Activated CD4-positive, CD25-positive, alpha-beta regulatory T cell treated with anti-CD3 and anti-CD28 coated beads, Interleukin-2, amount 50 U/mL, for 72 hours (primary cell): ENCODE measurements at regions not wholly inside any gene's neighbourhood (a gene's known extent, or its start where the extent isn't known, plus 50 kb on each side); places are given as distances from the start of the nearest gene placed in this dataset.

Experiments
- DNase-seq: peaks from one replicate; pipeline ENCODE4 v3.0.0; 2021

- no peak for DNase-seq
These were observed 202.3 kb downstream of the KIF21A start for GRCh38 chr12:39240587-39240986.

DNA sequence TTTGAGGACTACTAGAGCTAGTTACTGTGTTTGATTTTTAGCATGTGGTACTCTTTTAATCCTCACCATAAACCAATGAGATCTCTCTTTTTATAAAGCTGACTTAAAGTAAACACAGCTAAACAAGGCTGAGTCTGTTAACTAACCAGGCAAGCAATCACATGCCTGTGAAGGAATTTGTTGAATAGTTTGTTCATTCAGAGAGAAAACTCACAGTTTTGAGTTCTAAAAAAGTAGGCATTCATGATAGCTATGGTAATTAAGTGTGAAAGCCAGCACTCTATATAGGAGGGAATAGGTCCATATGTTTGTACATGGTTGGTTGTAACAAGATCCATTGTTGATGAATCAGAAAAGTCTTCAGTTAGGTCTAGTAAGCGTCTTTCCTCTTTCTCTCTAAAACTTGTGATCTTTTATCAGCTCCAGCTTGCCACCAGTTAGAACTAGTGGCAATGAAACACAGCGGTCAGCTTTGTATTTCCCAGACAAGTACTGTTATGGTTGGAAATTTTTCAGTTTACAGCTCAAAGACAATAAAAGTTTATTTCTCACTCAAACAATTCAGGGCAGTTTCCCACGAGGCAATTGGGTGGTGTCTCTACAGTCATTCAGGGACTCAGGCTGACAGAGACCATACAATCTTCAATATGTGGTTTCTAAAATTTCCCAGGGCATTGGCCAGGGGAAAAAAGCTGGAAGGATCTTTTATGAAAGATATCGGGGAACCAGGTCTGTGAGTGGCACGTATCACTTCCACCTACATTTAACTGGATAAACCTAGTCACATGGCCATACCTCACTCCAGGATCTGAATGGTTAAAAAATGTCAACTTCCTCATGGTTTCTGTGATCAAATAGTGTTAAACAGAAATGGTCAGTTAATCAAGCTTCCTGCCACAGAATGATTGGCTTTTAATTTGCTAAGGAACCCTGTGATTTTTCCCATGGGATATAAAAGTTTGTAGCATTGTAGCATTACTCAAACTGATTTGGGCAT is 203.1 kb downstream of the KIF21A start:
- DNase-seq: no peak

DNA sequence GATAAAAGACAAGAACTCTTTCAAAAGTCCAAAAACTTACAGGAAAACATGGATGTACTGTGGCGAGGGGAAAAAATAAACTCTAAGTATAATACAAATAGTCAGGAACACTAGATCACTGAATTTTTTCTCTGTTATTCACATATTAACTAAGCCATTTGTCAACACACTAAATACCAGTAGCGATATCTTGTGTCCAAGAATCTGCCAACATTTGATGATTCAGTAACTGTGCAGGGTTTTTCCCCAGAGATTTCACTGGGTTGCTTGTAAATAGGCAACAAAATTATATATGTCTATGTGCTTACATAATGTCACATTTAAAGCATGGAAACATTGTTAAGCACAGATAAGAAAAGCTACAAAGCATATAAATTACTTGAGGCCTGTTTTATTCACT is 205.9 kb downstream of the KIF21A start:
- DNase-seq: no peak

DNA sequence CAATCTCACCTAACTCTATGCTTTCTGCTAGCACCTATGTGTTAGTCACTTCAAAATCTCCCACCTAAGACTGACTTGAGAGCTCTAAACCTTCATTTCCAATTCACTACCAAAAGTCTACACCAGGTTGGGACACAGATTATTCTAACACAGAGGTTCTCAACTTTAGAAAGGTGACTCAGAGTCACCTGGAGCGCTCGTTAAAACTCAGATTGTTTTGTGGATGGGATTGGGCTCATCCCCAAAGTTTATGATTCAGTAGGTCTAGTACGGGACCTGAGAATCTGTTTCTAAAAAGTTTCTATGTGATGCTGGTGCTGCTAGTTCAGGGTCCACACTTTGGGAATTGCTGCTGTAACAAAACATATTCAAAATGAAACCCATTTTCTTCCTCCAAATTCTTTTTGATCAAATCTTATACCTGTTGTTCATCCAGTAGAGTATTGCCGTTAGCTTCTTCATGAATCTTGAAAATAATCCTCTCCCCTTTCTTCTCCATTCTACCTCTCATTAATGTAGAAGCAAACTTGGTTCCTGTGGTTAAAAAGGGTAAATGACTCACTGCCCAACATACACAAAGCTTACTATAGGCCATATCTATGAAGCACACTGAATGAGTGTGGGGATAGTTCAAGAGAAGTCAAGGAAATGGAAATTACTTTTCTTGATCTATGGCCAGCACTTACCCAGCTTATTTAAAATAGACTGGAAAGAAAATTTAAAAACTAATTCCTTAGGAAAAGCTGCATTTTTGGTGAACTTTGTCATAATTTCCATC is 206.7 kb downstream of the KIF21A start:
- no peak for DNase-seq

- no peak for DNase-seq
These were observed 212.8 kb downstream of the KIF21A start for GRCh38 chr12:39230086-39230485.

- DNase-seq: no peak
These were observed 215.7 kb downstream of the KIF21A start for GRCh38 chr12:39227218-39227617.

DNA sequence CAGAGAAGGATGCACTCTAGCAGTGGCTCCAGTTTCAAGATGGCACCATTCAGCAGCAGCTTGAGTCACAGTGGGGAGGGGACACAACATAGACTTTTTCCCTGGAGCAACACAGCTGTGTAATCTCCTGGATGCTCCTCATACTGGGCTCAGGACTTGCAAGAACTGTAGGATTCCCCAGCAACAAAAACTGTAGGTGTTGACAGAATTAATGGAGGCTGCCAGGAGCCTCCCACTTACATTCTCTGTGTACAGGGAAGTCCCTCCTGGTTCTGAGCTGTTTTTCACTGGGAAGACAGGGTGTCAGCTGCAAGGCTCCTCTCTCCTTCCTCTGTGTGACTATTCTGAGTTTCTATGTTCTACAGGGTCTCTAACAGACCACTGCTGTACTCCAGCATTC is 217.9 kb downstream of the KIF21A start:
- no peak for DNase-seq

GRCh38 chr12:39205969-39206368 is 237.0 kb downstream of the KIF21A start:
- no peak for DNase-seq

DNA sequence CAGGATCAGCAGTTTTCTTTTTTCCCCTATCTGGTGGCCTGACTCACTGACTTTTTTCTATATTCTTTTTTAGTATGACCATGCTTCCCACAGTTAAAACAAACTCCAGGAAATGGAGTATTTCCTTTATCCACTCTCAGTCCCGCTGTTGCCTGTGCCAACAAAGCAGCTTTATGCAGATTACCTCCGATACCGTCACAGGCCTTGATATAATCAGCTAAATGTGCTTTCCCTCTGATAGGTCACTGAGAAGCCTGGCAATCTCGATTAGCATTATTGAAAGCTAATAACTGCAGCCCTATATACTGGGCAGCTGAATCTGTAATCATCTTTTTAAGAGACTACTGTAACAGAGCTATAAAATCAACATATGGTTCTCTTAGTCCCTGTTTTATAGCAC is 243.6 kb downstream of the KIF21A start:
- DNase-seq: no peak

DNA sequence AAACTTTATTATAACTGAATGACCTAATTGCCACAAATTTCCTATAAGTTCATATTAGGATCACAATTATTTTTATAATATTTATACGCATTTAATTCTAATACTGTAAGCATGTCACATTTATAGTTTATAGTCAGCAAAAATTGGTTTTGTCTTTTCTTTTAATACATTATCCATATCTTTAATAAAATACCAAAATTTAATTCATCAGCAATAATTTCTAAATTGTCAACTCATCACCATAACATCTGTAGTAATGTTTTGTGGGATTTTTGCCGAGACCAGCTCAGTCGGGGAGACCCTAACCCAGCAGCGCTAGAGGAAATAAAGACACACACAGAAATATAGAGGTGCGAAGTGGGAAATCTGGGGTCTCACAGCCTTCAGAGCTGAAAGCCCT is 254.2 kb downstream of the KIF21A start:
- DNase-seq: no peak

GRCh38 chr12:39186744-39187143 is 256.2 kb downstream of the KIF21A start:
- DNase-seq: no peak

DNA sequence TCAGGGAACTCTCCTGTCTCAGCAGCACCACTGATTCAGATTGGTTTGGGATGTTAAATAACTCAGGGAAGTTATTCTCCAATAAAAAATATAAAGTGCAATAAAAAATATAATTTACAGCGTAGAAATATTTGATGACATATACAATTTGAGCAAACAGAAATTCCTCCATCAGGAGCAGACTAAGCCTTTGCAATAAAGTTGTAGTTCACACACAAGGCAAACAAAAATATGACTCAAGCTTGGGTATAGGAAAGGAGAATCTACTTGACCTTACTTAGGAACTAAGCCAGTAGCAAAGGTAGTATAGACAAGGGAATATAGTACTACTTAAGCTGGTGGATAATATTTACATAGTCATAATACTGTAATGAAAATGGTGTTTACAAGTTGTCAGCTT is 264.1 kb downstream of the KIF21A start:
- no peak for DNase-seq

DNA sequence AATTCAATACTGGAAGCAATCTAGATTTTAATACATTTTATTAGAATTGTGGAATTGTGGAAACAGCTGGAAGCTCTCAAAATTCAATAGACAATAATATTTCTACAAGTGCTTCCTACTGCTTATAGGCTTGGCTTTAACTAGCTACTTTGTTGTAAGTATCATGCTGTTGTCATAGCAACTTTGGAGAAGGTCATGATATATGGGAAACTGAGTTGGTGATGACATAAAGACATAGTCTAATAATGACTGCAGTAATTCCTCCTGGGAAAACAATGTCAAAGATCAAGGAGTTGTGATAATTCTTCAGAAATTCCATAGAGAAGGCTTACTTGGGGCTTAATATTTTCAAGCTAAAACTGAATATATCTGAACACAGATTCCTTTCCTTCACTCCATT is 266.6 kb downstream of the KIF21A start:
- DNase-seq: no peak

DNA sequence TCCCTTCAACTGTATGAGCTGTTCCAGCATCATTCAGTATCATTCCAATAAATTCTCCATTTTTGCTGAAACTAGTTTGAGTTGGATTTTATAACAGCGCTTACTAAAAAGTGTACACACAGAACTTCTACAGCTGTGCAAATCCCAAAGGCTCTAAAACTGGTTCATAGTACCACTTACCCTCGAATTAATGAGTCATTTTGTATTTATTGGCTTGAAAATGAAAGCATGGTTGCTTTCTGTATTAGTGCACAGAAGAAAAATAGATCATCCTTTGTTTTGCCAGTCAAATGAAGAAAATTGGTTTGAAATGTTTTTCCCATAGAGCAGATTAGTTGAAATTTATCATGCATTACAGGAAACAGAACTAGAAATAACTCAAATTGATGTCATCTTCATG is 268.3 kb upstream of the CPNE8 start:
- DNase-seq: no peak

DNA sequence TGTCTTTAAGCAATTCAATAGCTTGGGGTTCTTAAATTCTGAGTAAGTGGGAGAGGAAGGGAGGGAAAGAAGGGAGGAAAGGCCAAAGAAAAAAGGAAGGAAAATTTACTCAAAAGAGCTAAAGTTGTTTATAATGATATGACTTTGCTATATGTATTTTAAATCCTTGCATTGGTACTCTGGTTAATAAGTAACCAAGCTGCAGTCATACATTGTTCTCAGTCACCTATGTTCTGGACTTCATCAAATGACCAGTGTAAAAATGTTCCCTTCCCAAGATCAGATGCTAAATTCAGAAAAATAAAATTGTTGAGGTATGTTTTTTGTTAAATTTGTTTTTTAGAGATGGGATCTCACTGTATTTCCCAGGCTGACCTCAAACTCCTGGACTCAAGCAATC is 259.9 kb upstream of the CPNE8 start:
- DNase-seq: no peak

GRCh38 chr12:39161465-39162085 is 256.2 kb upstream of the CPNE8 start:
- no peak for DNase-seq

GRCh38 chr12:39157696-39158342 is 252.4 kb upstream of the CPNE8 start:
- no peak for DNase-seq

GRCh38 chr12:39145175-39145999 is 240.0 kb upstream of the CPNE8 start:
- peak; percentile 31 for DNase-seq

DNA sequence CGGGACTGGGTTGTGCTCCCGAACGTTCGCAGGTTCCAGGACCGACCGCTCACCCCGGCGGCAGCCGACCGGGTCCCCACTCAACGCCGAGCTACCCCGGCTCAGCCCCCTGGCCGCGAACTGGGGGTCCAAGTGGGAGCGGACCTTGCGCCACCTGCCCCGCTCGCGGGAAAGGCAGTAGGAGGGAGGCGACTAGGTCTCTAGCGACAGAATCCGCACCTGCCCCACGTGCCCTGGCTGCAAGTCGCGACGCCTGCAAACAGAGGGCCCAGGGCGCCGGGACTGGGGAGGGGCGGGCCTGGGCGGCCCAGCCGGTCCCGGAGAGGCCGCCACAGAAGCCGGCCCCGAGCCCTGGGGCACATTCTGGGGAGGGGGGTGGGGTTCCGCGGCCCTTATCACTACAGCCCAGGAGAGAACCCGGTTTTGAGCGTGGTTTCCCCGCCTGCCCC is 239.2 kb upstream of the CPNE8 start:
- DNase-seq: no peak

DNA sequence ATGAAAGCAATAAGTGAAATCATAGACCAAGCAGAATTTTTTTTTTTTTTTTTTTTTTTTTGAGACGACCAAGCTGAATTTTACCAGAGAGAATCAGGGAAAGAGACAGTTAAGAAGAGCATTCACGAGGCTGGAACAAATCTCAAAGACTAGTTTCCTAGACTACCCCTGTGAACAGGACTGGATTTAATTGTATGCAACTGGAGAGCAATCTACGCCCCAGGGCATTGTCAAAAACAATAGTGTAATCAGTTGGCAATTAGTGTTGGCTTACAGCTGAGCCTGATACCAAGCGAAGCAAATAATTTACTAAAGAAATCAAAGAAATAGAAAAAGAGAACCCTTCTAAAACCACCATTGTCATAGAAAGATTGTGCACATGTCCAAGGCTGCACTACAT is 232.9 kb upstream of the CPNE8 start:
- DNase-seq: no peak

- DNase-seq: no peak
These were observed 222.0 kb upstream of the CPNE8 start for GRCh38 chr12:39127401-39127800.

- DNase-seq: no peak
These were observed 220.2 kb upstream of the CPNE8 start for GRCh38 chr12:39125566-39125965.
